Spleen (tissue), 7 donors: ENCODE measurements at regions not wholly inside any gene's neighbourhood (a gene's known extent, or its start where the extent isn't known, plus 50 kb on each side); places are given as distances from the start of the nearest gene placed in this dataset.

ENCODE experiments used
- CTCF ChIP-seq, 11 experiments: fragments of 200-600 bp in 7 of 11; fragments of 450-650 bp in 4 of 11; sonication (generic) in 4 of 11; IDR thresholded peaks in 8 of 11; conservative IDR thresholded peaks in 3 of 11; 1 replicate in 7 of 11; 2 replicates in 4 of 11; pipeline versions ENCODE4 v1.4.0 to v1.8.0; 2016 to 2021; ENCODE audit warnings: antibody characterized with exemption in 11 of 11, inconsistent platforms in 4 of 11, mild to moderate bottlenecking in 1 of 11
- POLR2A ChIP-seq, 3 donors: fragments of 450-650 bp; IDR thresholded peaks; one replicate each; pipeline ENCODE4 v1.5.1; 2017; ENCODE audit warnings: antibody characterized with exemption in 3 of 3, mild to moderate bottlenecking in 1 of 3
- donor health status: DM: no; HTN: no; CAD: no; lungs with moderate emphysema.
- donor health status: DM: no; HTN: no; CAD: no.
- donor health status: DM: no; HTN: no; CAD: no.

DNA sequence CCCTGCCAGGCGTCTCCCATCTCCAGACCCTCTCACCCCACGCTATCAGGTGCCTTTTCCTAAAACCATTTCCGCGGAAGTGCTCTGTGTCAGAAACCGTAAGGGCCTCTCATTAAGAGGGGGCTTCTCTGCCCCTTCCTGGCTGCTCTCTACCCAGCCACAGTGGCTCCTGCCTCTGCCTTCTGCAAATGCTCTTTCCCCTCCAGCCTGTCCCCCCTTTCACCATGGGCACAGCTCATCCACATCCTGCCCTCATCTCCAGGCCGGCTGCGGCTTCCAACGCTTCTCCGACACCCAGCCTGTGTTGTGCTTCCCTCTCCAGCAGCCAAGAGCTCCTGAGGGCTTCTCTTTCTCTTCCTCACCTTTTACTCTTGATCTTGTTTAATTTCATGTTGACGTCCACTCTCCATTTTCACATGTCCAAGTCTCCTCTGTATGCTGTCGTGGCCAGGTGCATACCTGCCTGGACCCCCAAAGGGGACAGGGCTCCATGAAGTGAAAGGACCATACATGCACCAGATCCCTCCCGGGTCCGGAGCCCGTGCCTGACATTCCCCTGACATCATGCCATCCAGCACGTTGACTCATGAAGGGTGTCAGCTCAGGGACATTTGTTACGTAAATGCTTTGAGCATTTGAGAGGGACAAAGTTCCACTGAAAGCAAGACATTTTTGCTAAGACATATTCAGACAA is 306.5 kb downstream of the AJAP1 start:
- TF ChIP-seq CTCF (IDR thresholded peaks at IDR 0.05 in 8 of 11, conservative IDR thresholded peaks at IDR 0.05 in 3 of 11) (no peak), POLR2A (IDR thresholded peaks at IDR 0.05) (no peak)
